Endothelial cell of umbilical vein (primary cell): ENCODE measurements at regions not wholly inside any gene's neighbourhood (a gene's known extent, or its start where the extent isn't known, plus 50 kb on each side); places are given as distances from the start of the nearest gene placed in this dataset.

Source experiments
- BruUV-seq: library from RNA; stranded (reverse); fragments of 400-500 nt; replicated peaks from 2 replicates; lab custom pipeline; 2021; lab: Mats Ljungman, UMichigan
- CTCF ChIA-PET: fragments of 300-600, 350-600 bp; sonication (Branson Sonifier 250); formaldehyde crosslinking; loops from one replicate; lab custom pipeline; 2021; ENCODE audit warnings: antibody characterized with exemption, inconsistent platforms; lab: Charles Lee
- POLR2A ChIA-PET: fragments of 300-600, 350-600 bp; sonication (Branson Sonifier 250); formaldehyde crosslinking; loops from one replicate; lab custom pipeline; 2021; ENCODE audit warnings: antibody characterized with exemption, inconsistent platforms; lab: Charles Lee
- DNase-seq: peaks from one replicate; pipeline ENCODE4 v3.0.0-alpha.2; 2011; ENCODE audit warnings: low read depth, low spot score
- FAIRE-seq: peaks from 2 replicates; lab custom pipeline; 2011; peaks lifted over from hg19 to GRCh38; lab: Jason Lieb, UNC
- H2AFZ ChIP-seq: 2 replicates; pipeline ENCODE4 v1.6.0; 2012; ENCODE audit warnings: low read depth, low read length, control low read depth, inconsistent platforms
- H3K27ac ChIP-seq: 2 replicates; pipeline ENCODE4 v1.5.1; 2011; ENCODE audit warnings: low read depth, mild to moderate bottlenecking, control low read depth, low read length, moderate library complexity; ENCODE audit not compliant: insufficient read depth
- H3K27me3 ChIP-seq, 2 experiments: 2 replicates each; pipeline versions ENCODE4 v1.6.0 to v1.6.1; 2011; ENCODE audit warnings: low read length in 2 of 2, mixed read lengths in 1 of 2; ENCODE audit not compliant: control insufficient read depth in 2 of 2, insufficient read depth in 2 of 2
- H3K36me3 ChIP-seq, 2 experiments: 2 replicates in 1 of 2; 3 replicates in 1 of 2; pipeline ENCODE4 v1.5.1; 2011; ENCODE audit warnings: low read length in 2 of 2, mild to moderate bottlenecking in 1 of 2, moderate library complexity in 1 of 2; ENCODE audit not compliant: control insufficient read depth in 2 of 2, insufficient read depth in 2 of 2; ENCODE audit errors: extremely low read depth in 1 of 2
- H3K4me1 ChIP-seq: 3 replicates; pipeline ENCODE4 v1.5.1; 2011; ENCODE audit warnings: mild to moderate bottlenecking, low read length; ENCODE audit not compliant: control insufficient read depth, insufficient read depth; ENCODE audit errors: extremely low read depth
- H3K4me2 ChIP-seq: 2 replicates; pipeline ENCODE4 v1.6.1; 2011; ENCODE audit warnings: low read length, control low read depth, mixed read lengths; ENCODE audit not compliant: insufficient read depth
- H3K4me3 ChIP-seq, 3 experiments: fragments of 200-600 bp in 1 of 3; sonication (generic), shearing (Covaris generic) in 1 of 3; replicated peaks in 1 of 3; 2 replicates each; pipeline ENCODE4 v1.5.1; 2011 to 2016; ENCODE audit warnings: control low read depth in 3 of 3, low read length in 3 of 3, mild to moderate bottlenecking in 2 of 3, inconsistent platforms in 1 of 3, low read depth in 1 of 3, moderate library complexity in 1 of 3; ENCODE audit not compliant: insufficient read depth in 1 of 3
- H3K79me2 ChIP-seq: 2 replicates; pipeline ENCODE4 v1.6.0; 2012; ENCODE audit warnings: low read length, inconsistent platforms; ENCODE audit not compliant: control insufficient read depth, insufficient read depth
- H3K9ac ChIP-seq: replicated peaks from 2 replicates; pipeline ENCODE3; 2011; ENCODE audit warnings: low read length, control low read depth; ENCODE audit not compliant: insufficient read depth; ENCODE audit errors: extremely low read depth
- H3K9me1 ChIP-seq: replicated peaks from 3 replicates; pipeline ENCODE4 v1.6.0; 2011; ENCODE audit warnings: mild to moderate bottlenecking, low read length; ENCODE audit not compliant: control insufficient read depth, insufficient read depth; ENCODE audit errors: extremely low read depth
- H3K9me3 ChIP-seq: replicated peaks from 2 replicates; pipeline ENCODE4 v1.5.1; 2012; ENCODE audit warnings: low read length, inconsistent platforms; ENCODE audit not compliant: control insufficient read depth, insufficient read depth
- H4K20me1 ChIP-seq: replicated peaks from 2 replicates; pipeline ENCODE3; 2011; ENCODE audit warnings: mild to moderate bottlenecking, low read length; ENCODE audit not compliant: control insufficient read depth, insufficient read depth; ENCODE audit errors: extremely low read depth
- EZH2 ChIP-seq: IDR thresholded peaks from 2 replicates; pipeline ENCODE4 v1.6.1; 2012; ENCODE audit warnings: borderline replicate concordance, low read depth, mild to moderate bottlenecking, moderate library complexity, low read length, inconsistent platforms; ENCODE audit not compliant: severe bottlenecking
- FOS ChIP-seq: IDR thresholded peaks from 2 replicates; pipeline ENCODE4 v1.6.1; 2011; ENCODE audit warnings: mild to moderate bottlenecking, low read length, moderate library complexity, borderline replicate concordance; ENCODE audit not compliant: insufficient read depth
- GATA2 ChIP-seq: IDR thresholded peaks from 2 replicates; pipeline ENCODE4 v1.7.0; 2011; ENCODE audit warnings: low read depth, mild to moderate bottlenecking, moderate library complexity, mixed read lengths, low read length; ENCODE audit not compliant: insufficient read length, insufficient read depth
- JUN ChIP-seq: IDR thresholded peaks from 2 replicates; pipeline ENCODE4 v1.6.1; 2011; ENCODE audit warnings: borderline replicate concordance, low read depth; ENCODE audit not compliant: insufficient read length, insufficient read depth
- MYC ChIP-seq: IDR thresholded peaks from one replicate; pipeline ENCODE4 v1.6.1; 2011; ENCODE audit warnings: mild to moderate bottlenecking, low read depth, low read length
- POLR2A ChIP-seq: IDR thresholded peaks from 2 replicates; pipeline ENCODE4 v1.6.1; 2012; ENCODE audit warnings: low read depth, mild to moderate bottlenecking, control low read depth, low read length
- POLR2AphosphoS5 ChIP-seq: IDR thresholded peaks from 2 replicates; pipeline ENCODE4 v1.6.1; 2012; ENCODE audit warnings: low read depth, mild to moderate bottlenecking, control low read depth, low read length, moderate library complexity; ENCODE audit not compliant: insufficient read depth
- dilution Hi-C: fragments of 300-500 bp; cut with MboI; formaldehyde crosslinking; loops from one replicate; pipeline ENCODE4 v1.15.0; 2019; ENCODE audit warnings: low sequenced_read_pairs; ENCODE audit not compliant: extremely low pct_ligation_motif_present
- intact Hi-C: fragments of 100-400 bp; cut with micrococcal nuclease; formaldehyde crosslinking; loops from one replicate; pipeline ENCODE4 v1.10.0; 2022
- TF ChIP-seq, protein P1 (sequence below): IDR thresholded peaks from 2 replicates; pipeline ENCODE4 v1.6.1; 2011; ENCODE audit not compliant: insufficient read depth, insufficient read length
- TF ChIP-seq, protein P2 (sequence below), 2 donors: IDR thresholded peaks; 1 replicate in 1 of 2; 2 replicates in 1 of 2; pipeline ENCODE4 v1.5.1; 2011; ENCODE audit warnings: low read length in 2 of 2, mild to moderate bottlenecking in 2 of 2, moderate library complexity in 2 of 2, control low read depth in 1 of 2, inconsistent platforms in 1 of 2, low read depth in 1 of 2; ENCODE audit not compliant: insufficient read depth in 1 of 2; ENCODE audit errors: extremely low read depth in 1 of 2

DNA sequence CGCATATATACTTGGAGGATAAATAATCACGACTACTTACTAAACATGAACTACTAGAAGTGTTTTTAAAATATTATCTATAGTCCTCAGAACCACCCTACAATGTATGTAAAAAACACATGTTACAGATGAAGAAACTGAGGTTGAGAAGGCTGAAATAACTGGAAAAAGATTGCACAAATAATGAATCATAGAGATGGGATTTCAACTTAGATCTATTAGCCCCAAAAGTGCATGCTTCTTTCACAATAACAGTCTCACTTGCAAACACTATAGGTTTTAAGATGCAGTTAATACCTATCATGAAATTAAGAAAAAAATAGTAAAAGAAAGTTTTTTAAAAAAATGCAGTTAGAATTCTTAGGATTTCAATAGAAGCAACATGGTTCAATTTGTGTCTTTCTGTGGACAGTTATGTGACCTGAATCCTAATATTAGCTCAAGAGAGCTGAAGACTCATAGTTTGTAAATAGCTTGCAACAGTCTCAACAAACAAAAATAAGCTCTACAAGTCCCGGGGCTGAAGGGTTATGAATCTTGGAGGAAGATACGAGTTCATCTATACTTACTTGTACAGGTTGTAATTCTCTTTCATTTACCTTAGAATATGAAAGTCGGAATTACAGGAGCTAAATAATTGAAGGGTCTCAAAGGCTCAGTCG, 58.6 kb upstream of the NTPCR start:
- Histone ChIP-seq H3K9ac (no peak overlapping the region), H4K20me1 (no peaks in the 10 kb centered on the region), H3K36me3 (no peaks in the 10 kb centered on the region), H3K9me3 (no peaks in the 10 kb centered on the region), H3K27ac (no peak overlapping the region), H3K4me2 (no peak overlapping the region), H3K79me2 (no peaks in the 10 kb centered on the region), H3K4me1 (no peaks in the 10 kb centered on the region), H3K27me3 (no peaks in the 10 kb centered on the region), H3K9me1 (no peaks in the 10 kb centered on the region), H3K4me3 (no peak overlapping the region), H2AFZ (no peak overlapping the region)
- ChIA-PET POLR2A (no interaction called here), CTCF (interaction anchor here (1.3 to 4.1 kb wide), 2 partner anchors 10 to 12 kb away, joined by 3 to 19 read pairs; no protein-coding TSS in a partner anchor)
- no peak for TF ChIP-seq GATA2
- no peak for TF ChIP-seq JUN
- TF ChIP-seq POLR2A: no peak
- TF ChIP-seq FOS: no peak
- TF ChIP-seq, protein P1, sequence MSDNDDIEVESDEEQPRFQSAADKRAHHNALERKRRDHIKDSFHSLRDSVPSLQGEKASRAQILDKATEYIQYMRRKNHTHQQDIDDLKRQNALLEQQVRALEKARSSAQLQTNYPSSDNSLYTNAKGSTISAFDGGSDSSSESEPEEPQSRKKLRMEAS: no peak
- intact Hi-C loops: no loop called here
- FAIRE-seq (no peak), DNase-seq (no peak)
- no TSS peak for BruUV-seq
- dilution Hi-C loops: no loop called here

DNA sequence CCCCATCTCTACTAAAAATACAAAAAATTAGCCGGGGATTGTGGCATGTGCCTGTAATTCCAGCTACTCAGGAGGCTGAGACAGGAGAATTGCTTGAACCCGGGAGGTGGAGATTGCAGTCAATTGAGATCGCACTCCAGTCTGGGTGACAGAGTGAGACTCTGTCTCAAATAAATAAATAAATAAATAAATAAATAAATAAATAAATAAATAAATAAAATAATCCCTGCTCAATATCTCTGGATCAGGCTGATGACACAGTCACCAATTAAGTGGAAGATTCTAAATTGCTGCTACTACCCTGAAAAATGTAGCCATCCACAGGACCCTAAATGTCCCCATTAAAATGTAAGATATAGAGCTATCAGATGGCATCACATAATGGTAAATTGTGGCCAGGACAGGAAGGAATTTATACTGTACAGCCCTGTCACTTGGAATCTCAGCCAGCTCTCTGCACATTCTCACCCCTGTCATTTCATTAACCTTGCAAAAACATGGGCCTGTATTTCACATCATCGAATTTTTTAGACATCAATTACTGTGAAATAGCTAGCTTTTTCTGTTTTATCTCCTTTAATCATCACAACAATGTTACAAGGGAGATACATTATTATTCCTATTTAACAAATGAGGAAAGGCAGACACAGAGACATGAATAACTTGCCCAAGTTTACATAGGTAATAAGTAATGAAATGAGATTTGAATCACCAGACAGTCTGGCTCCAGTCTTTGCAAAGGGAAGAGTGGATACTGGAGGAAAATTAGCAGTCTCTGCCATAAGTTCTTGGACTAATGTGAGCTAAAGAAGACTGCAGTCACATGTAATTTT, 56.7 kb upstream of the NTPCR start:
- ChIA-PET POLR2A (no interaction called here), CTCF (interaction anchor here (1.7 kb wide), 1 partner anchor 13 kb away, joined by 5 read pairs; no protein-coding TSS in a partner anchor)
- dilution Hi-C loops: no loop called here
- DNase-seq: no peak
- Histone ChIP-seq H3K9ac (no peak overlapping the region), H3K4me2 (no peak overlapping the region), H3K79me2 (no peaks in the 10 kb centered on the region), H3K9me1 (no peaks in the 10 kb centered on the region), H3K27me3 (no peaks in the 10 kb centered on the region), H3K4me3 (no peak overlapping the region), H4K20me1 (no peaks in the 10 kb centered on the region), H3K36me3 (no peaks in the 10 kb centered on the region), H3K27ac (no peak overlapping the region), H2AFZ (no peak overlapping the region), H3K9me3 (no peaks in the 10 kb centered on the region), H3K4me1 (no peaks in the 10 kb centered on the region)
- intact Hi-C loops: no loop called here
- no peak for FAIRE-seq
- no TSS peak for BruUV-seq
- no peak for TF ChIP-seq FOS
- TF ChIP-seq MYC: no peak
- no peak for TF ChIP-seq GATA2
- TF ChIP-seq EZH2: no peak
- TF ChIP-seq POLR2A: no peak
- TF ChIP-seq, protein P1: no peak
- TF ChIP-seq JUN: no peak
- TF ChIP-seq POLR2AphosphoS5: no peak
- TF ChIP-seq, protein P2, sequence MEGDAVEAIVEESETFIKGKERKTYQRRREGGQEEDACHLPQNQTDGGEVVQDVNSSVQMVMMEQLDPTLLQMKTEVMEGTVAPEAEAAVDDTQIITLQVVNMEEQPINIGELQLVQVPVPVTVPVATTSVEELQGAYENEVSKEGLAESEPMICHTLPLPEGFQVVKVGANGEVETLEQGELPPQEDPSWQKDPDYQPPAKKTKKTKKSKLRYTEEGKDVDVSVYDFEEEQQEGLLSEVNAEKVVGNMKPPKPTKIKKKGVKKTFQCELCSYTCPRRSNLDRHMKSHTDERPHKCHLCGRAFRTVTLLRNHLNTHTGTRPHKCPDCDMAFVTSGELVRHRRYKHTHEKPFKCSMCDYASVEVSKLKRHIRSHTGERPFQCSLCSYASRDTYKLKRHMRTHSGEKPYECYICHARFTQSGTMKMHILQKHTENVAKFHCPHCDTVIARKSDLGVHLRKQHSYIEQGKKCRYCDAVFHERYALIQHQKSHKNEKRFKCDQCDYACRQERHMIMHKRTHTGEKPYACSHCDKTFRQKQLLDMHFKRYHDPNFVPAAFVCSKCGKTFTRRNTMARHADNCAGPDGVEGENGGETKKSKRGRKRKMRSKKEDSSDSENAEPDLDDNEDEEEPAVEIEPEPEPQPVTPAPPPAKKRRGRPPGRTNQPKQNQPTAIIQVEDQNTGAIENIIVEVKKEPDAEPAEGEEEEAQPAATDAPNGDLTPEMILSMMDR (IDR thresholded peaks at IDR 0.05; ENCODE audit: extremely low read depth in 1 of 2, insufficient read depth in 1 of 2, low read depth in 1 of 2, low read length in 2 of 2): no peak
